ENCODE measurements at regions not wholly inside any gene's neighbourhood (a gene's known extent, or its start where the extent isn't known, plus 50 kb on each side); places are given as distances from the start of the nearest gene placed in this dataset.

- H3K79me2 ChIP-seq (ENCODE audit: insufficient read depth, low read depth) = no peaks in the 10 kb centered on the region
- H2AFZ ChIP-seq (ENCODE audit: low read depth) = no peak overlapping the region
- H3K27ac ChIP-seq = no peak overlapping the region
- no peak overlapping the region for H3K9ac ChIP-seq
- no peak overlapping the region for H3K4me2 ChIP-seq
- TF ChIP-seq, protein P1, sequence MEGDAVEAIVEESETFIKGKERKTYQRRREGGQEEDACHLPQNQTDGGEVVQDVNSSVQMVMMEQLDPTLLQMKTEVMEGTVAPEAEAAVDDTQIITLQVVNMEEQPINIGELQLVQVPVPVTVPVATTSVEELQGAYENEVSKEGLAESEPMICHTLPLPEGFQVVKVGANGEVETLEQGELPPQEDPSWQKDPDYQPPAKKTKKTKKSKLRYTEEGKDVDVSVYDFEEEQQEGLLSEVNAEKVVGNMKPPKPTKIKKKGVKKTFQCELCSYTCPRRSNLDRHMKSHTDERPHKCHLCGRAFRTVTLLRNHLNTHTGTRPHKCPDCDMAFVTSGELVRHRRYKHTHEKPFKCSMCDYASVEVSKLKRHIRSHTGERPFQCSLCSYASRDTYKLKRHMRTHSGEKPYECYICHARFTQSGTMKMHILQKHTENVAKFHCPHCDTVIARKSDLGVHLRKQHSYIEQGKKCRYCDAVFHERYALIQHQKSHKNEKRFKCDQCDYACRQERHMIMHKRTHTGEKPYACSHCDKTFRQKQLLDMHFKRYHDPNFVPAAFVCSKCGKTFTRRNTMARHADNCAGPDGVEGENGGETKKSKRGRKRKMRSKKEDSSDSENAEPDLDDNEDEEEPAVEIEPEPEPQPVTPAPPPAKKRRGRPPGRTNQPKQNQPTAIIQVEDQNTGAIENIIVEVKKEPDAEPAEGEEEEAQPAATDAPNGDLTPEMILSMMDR (conservative IDR thresholded peaks at IDR 0.05; ENCODE audit: low read depth, low read length) = no peak
- no peaks in the 10 kb centered on the region for H4K20me1 ChIP-seq (ENCODE audit: insufficient read depth)
- no peaks in the 10 kb centered on the region for H3K27me3 ChIP-seq (ENCODE audit: insufficient read depth, low read depth)
- no peak overlapping the region for H3K4me3 ChIP-seq (IDR thresholded peaks at IDR 0.05; ENCODE audit: insufficient read depth, low read depth, low read length)
- no peaks in the 10 kb centered on the region for H3K36me3 ChIP-seq (ENCODE audit: insufficient read depth)
- no peaks in the 10 kb centered on the region for H3K4me1 ChIP-seq (ENCODE audit: low read depth, poor library complexity, severe bottlenecking)
Measured at GRCh38 chr3:193132964-193133363, 108.1 kb upstream of the PLAAT1 start.

DNA sequence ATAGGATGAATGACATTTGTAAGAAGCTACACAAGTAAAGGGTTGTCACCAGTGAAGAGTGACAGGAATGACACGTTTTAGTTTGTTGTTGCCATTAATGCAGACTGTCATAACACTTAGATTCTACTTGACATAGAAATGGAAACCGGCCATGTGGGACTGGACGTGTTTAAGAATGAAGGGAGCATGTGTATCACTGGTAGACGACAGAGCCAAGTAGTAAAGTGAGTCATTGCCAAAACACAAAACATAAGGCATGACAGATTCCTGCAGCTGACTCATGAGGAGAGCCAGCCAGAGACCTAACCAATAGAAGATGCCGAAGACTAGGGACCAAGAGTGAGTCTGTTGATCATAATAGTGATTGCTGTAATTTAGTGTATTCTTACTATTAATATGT lies 106.2 kb upstream of the PLAAT1 start:
- TF ChIP-seq, protein P1 (conservative IDR thresholded peaks at IDR 0.05; ENCODE audit: low read depth, low read length) = no peak
- Histone ChIP-seq H3K4me3 (IDR thresholded peaks at IDR 0.05; ENCODE audit: insufficient read depth, low read depth, low read length) (no peak overlapping the region), H2AFZ (ENCODE audit: low read depth) (no peak overlapping the region), H3K27ac (no peak overlapping the region), H3K79me2 (ENCODE audit: insufficient read depth, low read depth) (no peaks in the 10 kb centered on the region), H3K9ac (no peak overlapping the region), H3K4me2 (no peak overlapping the region), H4K20me1 (ENCODE audit: insufficient read depth) (no peaks in the 10 kb centered on the region), H3K27me3 (ENCODE audit: insufficient read depth, low read depth) (no peaks in the 10 kb centered on the region), H3K4me1 (ENCODE audit: low read depth, poor library complexity, severe bottlenecking) (no peaks in the 10 kb centered on the region), H3K36me3 (ENCODE audit: insufficient read depth) (no peaks in the 10 kb centered on the region)

DNA sequence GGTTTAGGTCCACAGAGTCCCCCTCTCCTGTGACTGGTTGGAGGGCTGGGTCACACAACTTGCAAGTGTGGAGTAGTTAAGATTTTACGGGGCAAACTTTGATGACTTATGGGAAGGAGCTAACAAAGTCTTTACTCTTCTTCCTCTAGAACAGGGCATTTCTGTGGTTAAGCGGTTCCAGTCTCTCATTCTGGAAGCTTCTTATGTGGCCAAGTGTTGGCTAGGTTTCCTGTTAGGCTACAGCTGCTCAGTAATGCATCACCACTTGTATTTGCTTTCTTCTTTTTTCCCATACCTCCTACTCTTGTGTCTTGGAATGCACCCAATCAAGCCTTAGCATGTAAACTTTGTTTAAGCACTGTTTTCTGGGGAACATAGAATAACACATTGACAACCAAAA lies 100.6 kb upstream of the PLAAT1 start:
- no peaks in the 10 kb centered on the region for H3K27me3 ChIP-seq (ENCODE audit: insufficient read depth, low read depth)
- H2AFZ ChIP-seq (ENCODE audit: low read depth) = no peak overlapping the region
- H3K9ac ChIP-seq = no peak overlapping the region
- H3K36me3 ChIP-seq (ENCODE audit: insufficient read depth) = no peaks in the 10 kb centered on the region
- TF ChIP-seq, protein P1 (conservative IDR thresholded peaks at IDR 0.05; ENCODE audit: low read depth, low read length) = no peak
- H3K27ac ChIP-seq = no peak overlapping the region
- no peaks in the 10 kb centered on the region for H3K4me1 ChIP-seq (ENCODE audit: low read depth, poor library complexity, severe bottlenecking)
- no peaks in the 10 kb centered on the region for H4K20me1 ChIP-seq (ENCODE audit: insufficient read depth)
- H3K4me2 ChIP-seq = no peak overlapping the region
- no peak overlapping the region for H3K4me3 ChIP-seq (IDR thresholded peaks at IDR 0.05; ENCODE audit: insufficient read depth, low read depth, low read length)
- H3K79me2 ChIP-seq (ENCODE audit: insufficient read depth, low read depth) = no peaks in the 10 kb centered on the region

DNA sequence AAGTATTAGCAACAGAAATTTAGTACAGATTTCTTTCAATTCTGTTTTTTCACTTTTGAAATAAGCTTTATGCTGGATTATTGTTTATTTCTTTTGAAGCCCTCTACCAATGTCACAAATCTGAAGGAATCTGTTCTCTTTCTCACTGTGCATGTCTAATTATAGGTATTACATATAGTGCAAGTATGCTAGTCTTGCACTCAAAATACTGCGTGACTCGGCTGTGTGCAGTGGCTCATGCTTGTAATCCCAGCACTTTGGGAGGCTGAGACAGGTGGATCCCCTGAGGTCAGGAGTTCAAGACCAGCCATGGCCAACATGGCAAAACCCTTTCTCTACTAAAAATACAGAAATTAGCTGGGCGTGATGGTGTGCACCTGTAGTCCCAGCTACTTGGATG lies 95.8 kb upstream of the PLAAT1 start:
- Histone ChIP-seq H3K79me2 (ENCODE audit: insufficient read depth, low read depth) (no peaks in the 10 kb centered on the region), H3K9ac (no peak overlapping the region), H3K4me1 (ENCODE audit: low read depth, poor library complexity, severe bottlenecking) (no peaks in the 10 kb centered on the region), H2AFZ (ENCODE audit: low read depth) (no peak overlapping the region), H3K27me3 (ENCODE audit: insufficient read depth, low read depth) (no peaks in the 10 kb centered on the region), H3K4me3 (IDR thresholded peaks at IDR 0.05; ENCODE audit: insufficient read depth, low read depth, low read length) (no peak overlapping the region), H3K27ac (no peak overlapping the region), H3K4me2 (no peak overlapping the region), H3K36me3 (ENCODE audit: insufficient read depth) (no peaks in the 10 kb centered on the region), H4K20me1 (ENCODE audit: insufficient read depth) (no peaks in the 10 kb centered on the region)
- TF ChIP-seq, protein P1 (conservative IDR thresholded peaks at IDR 0.05; ENCODE audit: low read depth, low read length) = no peak
